ENCODE measurements at regions not wholly inside any gene's neighbourhood (a gene's known extent, or its start where the extent isn't known, plus 50 kb on each side); places are given as distances from the start of the nearest gene placed in this dataset.

GRCh38 chr15:81723701-81724100, 322.1 kb downstream of the MEX3B start (continued):
- TF ChIP-seq ZNF462 (CRISPR knock-in tag; IDR thresholded peaks at IDR 0.05) = no peak
- no peak for TF ChIP-seq NANOG (IDR thresholded peaks at IDR 0.05; ENCODE audit: borderline replicate concordance)

GRCh38 chr15:81723113-81723651, 322.6 kb downstream of the MEX3B start:
- H3K27ac ChIP-seq (ENCODE audit: low read depth) = no peak overlapping the region
- peaks cover 13% of the 10 kb centered on the region for H3K79me2 ChIP-seq (replicated peaks; ENCODE audit: insufficient read depth)
- H3K9me2 ChIP-seq (ENCODE audit: insufficient read depth) = no peaks in the 10 kb centered on the region; the same call in 1 of the 2 replicates
- DNase-seq (ENCODE audit: low spot score) (no peak), ATAC-seq (no peak)
- no peak overlapping the region for H2AFZ ChIP-seq
- Mint-ChIP-seq H3K4me1 (no peaks in the 10 kb centered on the region), H3K27me3 (ENCODE audit: insufficient read depth, low read depth, poor library complexity) (peaks cover 2% of the 10 kb centered on the region), H3K36me3 (ENCODE audit: low read depth) (peaks cover 39% of the 10 kb centered on the region), H3K4me3 (no peak overlapping the region), H3K27ac (no peak overlapping the region), H3K9me3 (peaks cover 44% of the 10 kb centered on the region)
- H3K27me3 ChIP-seq (ENCODE audit: insufficient read depth) = no peaks in the 10 kb centered on the region
- H3K4me2 ChIP-seq = no peak overlapping the region
- no peak overlapping the region for H3K4me3 ChIP-seq
- H4K20me1 ChIP-seq (replicated peaks; ENCODE audit: insufficient read depth) = no peaks in the 10 kb centered on the region
- no peaks in the 10 kb centered on the region for H3F3A ChIP-seq (replicated peaks; ENCODE audit: low read depth)
- H3K4me1 ChIP-seq (ENCODE audit: insufficient read depth) = no peaks in the 10 kb centered on the region
- H3K36me3 ChIP-seq (ENCODE audit: insufficient read depth) = peaks cover 14% of the 10 kb centered on the region; the same call in 1 of the 2 replicates
- no peak for TF ChIP-seq ZNF462 (CRISPR knock-in tag; IDR thresholded peaks at IDR 0.05)
- no peak for TF ChIP-seq EZH2 (IDR thresholded peaks at IDR 0.05; ENCODE audit: low read depth, unreplicated experiment)
- no peak for TF ChIP-seq ZNF114 (CRISPR knock-in tag; IDR thresholded peaks at IDR 0.05)
- no peak for TF ChIP-seq STAT1 (IDR thresholded peaks at IDR 0.05; ENCODE audit: unreplicated experiment)
- TF ChIP-seq REST (IDR thresholded peaks at IDR 0.05; ENCODE audit: unreplicated experiment) = no peak

All from GM23338 (cell line).